ENCODE measurements at regions not wholly inside any gene's neighbourhood (a gene's known extent, or its start where the extent isn't known, plus 50 kb on each side); places are given as distances from the start of the nearest gene placed in this dataset.
"Not testable (repeated sequence)": the region's sequence is repeated elsewhere in the genome, so short reads cannot be mapped to it uniquely, and the experiment has no call there.

DNA sequence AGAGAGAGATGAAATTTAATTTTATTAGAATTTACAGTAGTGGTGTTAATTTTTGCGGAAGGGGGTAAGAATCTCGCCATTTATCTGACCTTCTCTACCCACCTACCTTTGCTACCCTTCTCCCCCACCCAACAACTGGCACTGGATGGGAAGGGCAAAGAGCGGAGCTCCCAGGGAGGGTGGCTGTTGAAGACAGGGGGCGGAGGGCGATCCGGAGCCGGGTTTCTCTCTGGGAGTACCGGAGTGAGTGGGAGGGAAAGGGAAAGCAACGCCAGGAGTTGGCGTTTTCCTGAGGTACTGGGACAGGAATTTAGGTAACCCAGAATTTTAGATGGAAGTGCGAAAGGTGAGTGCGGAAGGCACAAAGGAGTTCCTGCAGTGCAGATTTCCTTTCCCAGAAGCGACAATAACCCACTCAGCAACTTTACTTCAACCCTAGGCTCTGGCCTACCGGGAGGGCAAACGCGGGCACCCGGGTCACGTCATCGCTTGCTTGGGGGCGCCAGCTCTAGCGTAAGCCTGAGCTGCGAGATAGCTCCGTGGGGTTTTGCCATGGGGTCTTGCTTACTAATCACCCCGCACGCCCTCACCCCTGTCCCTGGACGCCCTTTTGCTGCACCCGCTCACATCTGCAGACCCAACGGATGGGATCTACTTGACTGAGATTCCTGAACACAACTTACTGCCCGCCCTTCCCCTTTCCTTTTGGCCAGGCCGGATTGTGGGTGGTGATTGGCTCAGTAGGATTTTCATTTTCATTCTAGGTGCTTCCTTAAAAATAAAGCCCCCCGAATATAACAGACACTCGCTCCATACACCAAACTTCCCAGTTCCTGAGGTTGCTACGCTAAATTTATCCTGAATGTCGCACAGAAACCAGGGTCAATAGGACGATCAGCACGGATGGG is 413.0 kb upstream of the ESRRG start:
- no peaks in the 10 kb centered on the region for H3K27me3 ChIP-seq (ENCODE audit: control insufficient read depth, insufficient read depth, low read length)

DNA sequence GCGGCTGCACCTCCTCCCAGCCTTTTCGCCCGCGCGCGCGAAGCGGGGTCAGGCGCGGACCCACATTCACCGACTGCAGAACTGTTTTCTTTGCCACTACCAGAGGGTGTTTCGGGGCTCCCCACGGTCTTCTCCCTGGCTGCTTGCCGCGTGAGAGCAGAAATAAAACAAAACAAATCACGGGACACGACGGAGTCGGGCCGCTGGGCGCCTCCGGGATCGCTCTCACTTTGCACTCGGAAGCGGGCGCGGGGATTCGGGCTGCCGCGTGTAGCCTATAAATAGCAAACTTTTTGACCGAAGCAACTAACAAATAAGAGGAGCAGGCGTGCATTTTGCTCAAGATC is 412.3 kb upstream of the ESRRG start:
- peak overlapping the region; percentile 84 for H3K4me3 ChIP-seq (ENCODE audit: low read length)
- H3K4me2 ChIP-seq (ENCODE audit: low read length): peak overlapping the region; percentile 97
- H3K9me3 ChIP-seq (replicated peaks; ENCODE audit: low read length): no peaks in the 10 kb centered on the region
- peak overlapping the region; percentile 69 for H3K9ac ChIP-seq (ENCODE audit: low read depth, low read length)
- peaks cover 15% of the 10 kb centered on the region for H3K4me1 ChIP-seq (ENCODE audit: control insufficient read depth, insufficient read depth, low read length)
- H3K36me3 ChIP-seq (ENCODE audit: insufficient read depth, low read length): no peaks in the 10 kb centered on the region
- H3K27me3 ChIP-seq (ENCODE audit: control insufficient read depth, insufficient read depth, low read length): no peaks in the 10 kb centered on the region

More for the DNA sequence above, 413.0 kb upstream of the ESRRG start:
- Histone ChIP-seq H3K4me1 (ENCODE audit: control insufficient read depth, insufficient read depth, low read length) (peaks cover 15% of the 10 kb centered on the region), H3K4me2 (ENCODE audit: low read length) (peak overlapping the region; percentile 97), H3K9me3 (replicated peaks; ENCODE audit: low read length) (no peaks in the 10 kb centered on the region), H3K4me3 (ENCODE audit: low read length) (peak overlapping the region; percentile 84), H3K36me3 (ENCODE audit: insufficient read depth, low read length) (no peaks in the 10 kb centered on the region), H3K9ac (ENCODE audit: low read depth, low read length) (peak overlapping the region; percentile 69)

DNA sequence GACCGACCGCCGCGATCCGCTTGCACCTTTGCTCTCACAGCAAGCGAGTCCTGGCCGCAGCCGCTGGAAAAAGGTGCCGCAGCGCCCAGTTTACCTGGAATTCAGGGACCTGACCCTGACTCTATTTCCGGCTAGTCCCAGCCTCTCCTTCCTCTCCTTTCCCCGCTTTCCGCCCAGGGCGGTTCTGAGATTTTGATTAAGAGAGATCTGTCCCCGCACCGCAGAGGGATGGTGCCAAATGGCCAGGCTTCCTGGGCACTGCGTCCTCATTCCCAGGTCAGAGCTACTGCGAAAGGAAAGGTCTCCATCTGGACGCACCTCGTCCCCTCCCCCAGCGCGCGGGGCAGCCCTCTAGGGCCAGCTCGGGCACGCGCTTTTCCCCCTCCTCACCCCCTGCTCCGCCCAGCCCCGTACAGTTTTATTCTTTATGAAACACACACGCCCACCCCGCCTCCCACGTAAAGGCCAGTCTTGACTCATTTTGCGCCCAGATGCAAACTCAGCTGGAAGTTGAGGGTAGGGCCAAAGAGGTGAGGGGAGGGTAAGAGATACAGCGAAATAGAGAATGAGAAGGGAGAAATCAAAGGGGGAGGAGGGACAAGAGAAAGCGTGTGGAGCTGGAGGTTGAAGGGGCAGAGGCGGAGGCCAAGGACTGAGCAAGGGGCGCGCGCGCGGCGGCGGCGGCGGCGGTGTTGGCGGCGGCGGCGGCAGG is 411.8 kb upstream of the ESRRG start:
- Histone ChIP-seq H3K9me3 (replicated peaks; ENCODE audit: low read length) (no peaks in the 10 kb centered on the region), H3K9ac (ENCODE audit: low read depth, low read length) (peak overlapping the region; percentile 69), H3K4me1 (ENCODE audit: control insufficient read depth, insufficient read depth, low read length) (peaks cover 15% of the 10 kb centered on the region), H3K4me2 (ENCODE audit: low read length) (peak overlapping the region; percentile 97), H3K4me3 (ENCODE audit: low read length) (peak overlapping the region; percentile 84), H3K36me3 (ENCODE audit: insufficient read depth, low read length) (no peaks in the 10 kb centered on the region), H3K27me3 (ENCODE audit: control insufficient read depth, insufficient read depth, low read length) (no peaks in the 10 kb centered on the region)

DNA sequence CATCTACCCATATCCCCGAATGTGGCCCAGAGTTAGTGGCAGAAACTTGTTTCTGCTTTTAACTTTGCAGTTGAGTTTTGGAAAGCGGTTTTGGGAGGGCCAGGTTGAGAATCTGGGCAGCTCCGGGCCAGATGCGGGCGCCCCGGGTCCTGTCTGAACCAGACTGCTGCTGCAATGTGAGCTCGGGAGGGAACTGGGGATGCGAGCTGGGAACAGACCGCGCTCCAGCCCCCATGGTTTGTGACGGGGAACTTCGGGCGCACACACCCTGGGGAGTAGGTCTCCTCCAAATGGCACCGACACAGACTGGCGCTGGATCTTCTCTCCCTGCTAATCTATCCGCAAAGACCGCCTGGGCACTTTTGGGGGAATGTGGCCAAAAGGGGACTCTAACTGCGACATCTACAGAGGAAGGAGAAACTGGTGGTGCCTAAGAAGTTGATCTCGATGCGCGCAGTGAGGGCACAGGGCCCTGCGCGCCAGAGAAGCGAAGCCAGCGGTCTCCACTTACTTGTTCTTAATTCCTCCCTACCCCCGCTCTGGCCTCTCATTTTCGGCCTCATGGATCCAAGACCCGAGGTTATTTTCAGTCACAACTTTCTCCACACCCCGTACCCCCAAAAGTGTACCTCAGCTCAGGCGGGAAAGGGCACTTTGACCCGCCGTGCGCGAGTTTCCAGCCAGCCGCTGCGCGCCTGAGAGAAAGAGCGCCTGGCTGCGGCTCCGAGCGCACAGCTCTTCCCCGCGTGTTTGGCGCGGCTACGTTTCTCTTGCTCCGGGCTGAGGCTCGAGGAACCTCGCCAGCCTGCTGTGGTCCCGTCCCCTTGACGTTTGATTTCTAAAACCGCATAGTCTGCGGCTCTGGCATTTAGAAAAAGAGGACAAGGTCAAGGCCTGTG is 411.0 kb upstream of the ESRRG start:
- Histone ChIP-seq H3K4me1 (ENCODE audit: control insufficient read depth, insufficient read depth, low read length) (peaks cover 15% of the 10 kb centered on the region), H3K27me3 (ENCODE audit: control insufficient read depth, insufficient read depth, low read length) (no peaks in the 10 kb centered on the region), H3K9ac (ENCODE audit: low read depth, low read length) (peak overlapping the region; percentile 69), H3K36me3 (ENCODE audit: insufficient read depth, low read length) (no peaks in the 10 kb centered on the region), H3K9me3 (replicated peaks; ENCODE audit: low read length) (no peaks in the 10 kb centered on the region), H3K4me2 (ENCODE audit: low read length) (peak overlapping the region; percentile 97), H3K4me3 (ENCODE audit: low read length) (peak overlapping the region; percentile 84)

DNA sequence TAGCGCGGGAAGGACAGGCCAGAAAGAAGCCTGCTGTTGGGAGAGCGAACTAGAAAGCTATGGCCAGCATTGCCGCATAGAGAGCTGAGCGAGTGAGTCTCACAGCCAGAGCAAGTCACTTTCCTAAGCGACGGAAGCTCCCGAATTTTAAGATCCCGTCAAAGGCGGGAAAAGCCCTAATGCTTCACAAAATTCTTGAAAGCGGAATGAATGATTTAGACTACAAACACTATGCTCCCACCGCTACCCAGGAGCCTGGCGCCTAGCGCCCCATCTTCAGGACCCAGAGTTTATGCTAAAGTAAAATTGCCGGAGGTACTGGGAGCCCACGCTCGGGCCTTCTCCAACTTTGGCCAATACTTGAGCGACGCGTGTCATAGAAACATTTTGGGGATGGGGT is 409.9 kb upstream of the ESRRG start:
- H3K9ac ChIP-seq (ENCODE audit: low read depth, low read length): no peak overlapping the region
- H3K27me3 ChIP-seq (ENCODE audit: control insufficient read depth, insufficient read depth, low read length): no peaks in the 10 kb centered on the region
- no peak overlapping the region for H3K4me2 ChIP-seq (ENCODE audit: low read length)
- no peak overlapping the region for H3K4me3 ChIP-seq (ENCODE audit: low read length)
- no peaks in the 10 kb centered on the region for H3K9me3 ChIP-seq (replicated peaks; ENCODE audit: low read length)
- no peaks in the 10 kb centered on the region for H3K36me3 ChIP-seq (ENCODE audit: insufficient read depth, low read length)
- H3K4me1 ChIP-seq (ENCODE audit: control insufficient read depth, insufficient read depth, low read length): peaks cover 15% of the 10 kb centered on the region

DNA sequence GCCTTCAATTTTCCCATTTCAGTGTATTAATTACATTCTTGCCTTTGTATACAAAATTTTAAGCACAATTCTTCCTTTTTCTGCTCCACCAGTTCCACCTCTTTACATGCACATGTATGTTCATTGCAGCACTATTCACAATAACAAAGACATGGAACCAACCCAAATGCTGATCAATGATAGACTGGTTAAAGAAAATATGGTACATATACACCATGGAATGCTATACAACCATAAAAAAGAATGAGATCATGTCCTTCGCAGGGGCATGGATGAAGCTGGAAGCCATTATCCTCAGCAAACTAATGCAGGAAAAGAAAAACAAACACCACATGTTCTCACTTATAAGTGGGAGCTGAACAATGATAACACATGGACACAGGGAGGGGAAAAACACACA is 400.1 kb upstream of the ESRRG start:
- not testable (repeated sequence) for H3K4me3 ChIP-seq (ENCODE audit: low read length); H3K4me2 ChIP-seq (ENCODE audit: low read length); H3K9ac ChIP-seq (ENCODE audit: low read depth, low read length); H3K4me1 ChIP-seq (ENCODE audit: control insufficient read depth, insufficient read depth, low read length); H3K27me3 ChIP-seq (ENCODE audit: control insufficient read depth, insufficient read depth, low read length); H3K36me3 ChIP-seq (ENCODE audit: insufficient read depth, low read length); H3K9me3 ChIP-seq (replicated peaks; ENCODE audit: low read length)

DNA sequence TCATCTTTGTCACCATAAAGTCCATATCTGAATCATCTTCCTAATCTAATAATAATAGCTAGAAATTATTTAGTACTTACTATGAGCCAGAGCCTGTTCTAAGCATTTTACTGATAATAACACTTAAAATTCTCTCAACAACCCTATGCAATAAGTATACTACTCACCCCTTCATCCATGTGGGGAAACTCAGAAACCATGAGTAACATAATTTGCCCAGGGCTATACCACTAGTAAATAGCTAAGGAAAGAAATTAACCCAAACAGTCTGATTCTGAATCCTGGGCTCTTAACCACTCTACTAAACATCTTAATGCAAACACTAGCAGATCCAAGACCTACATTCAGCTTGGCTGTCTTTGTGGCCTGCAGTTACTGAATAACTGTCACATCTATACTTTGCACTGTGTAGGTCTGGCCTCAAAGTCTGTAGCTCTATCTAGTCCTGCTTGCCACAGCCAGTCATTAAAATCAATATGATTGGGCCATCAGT is 394.8 kb upstream of the ESRRG start:
- Histone ChIP-seq H3K9ac (ENCODE audit: low read depth, low read length) (no peak overlapping the region), H3K9me3 (replicated peaks; ENCODE audit: low read length) (no peaks in the 10 kb centered on the region), H3K36me3 (ENCODE audit: insufficient read depth, low read length) (no peaks in the 10 kb centered on the region), H3K4me2 (ENCODE audit: low read length) (no peak overlapping the region), H3K4me3 (ENCODE audit: low read length) (no peak overlapping the region), H3K4me1 (ENCODE audit: control insufficient read depth, insufficient read depth, low read length) (no peaks in the 10 kb centered on the region), H3K27me3 (ENCODE audit: control insufficient read depth, insufficient read depth, low read length) (no peaks in the 10 kb centered on the region)

DNA sequence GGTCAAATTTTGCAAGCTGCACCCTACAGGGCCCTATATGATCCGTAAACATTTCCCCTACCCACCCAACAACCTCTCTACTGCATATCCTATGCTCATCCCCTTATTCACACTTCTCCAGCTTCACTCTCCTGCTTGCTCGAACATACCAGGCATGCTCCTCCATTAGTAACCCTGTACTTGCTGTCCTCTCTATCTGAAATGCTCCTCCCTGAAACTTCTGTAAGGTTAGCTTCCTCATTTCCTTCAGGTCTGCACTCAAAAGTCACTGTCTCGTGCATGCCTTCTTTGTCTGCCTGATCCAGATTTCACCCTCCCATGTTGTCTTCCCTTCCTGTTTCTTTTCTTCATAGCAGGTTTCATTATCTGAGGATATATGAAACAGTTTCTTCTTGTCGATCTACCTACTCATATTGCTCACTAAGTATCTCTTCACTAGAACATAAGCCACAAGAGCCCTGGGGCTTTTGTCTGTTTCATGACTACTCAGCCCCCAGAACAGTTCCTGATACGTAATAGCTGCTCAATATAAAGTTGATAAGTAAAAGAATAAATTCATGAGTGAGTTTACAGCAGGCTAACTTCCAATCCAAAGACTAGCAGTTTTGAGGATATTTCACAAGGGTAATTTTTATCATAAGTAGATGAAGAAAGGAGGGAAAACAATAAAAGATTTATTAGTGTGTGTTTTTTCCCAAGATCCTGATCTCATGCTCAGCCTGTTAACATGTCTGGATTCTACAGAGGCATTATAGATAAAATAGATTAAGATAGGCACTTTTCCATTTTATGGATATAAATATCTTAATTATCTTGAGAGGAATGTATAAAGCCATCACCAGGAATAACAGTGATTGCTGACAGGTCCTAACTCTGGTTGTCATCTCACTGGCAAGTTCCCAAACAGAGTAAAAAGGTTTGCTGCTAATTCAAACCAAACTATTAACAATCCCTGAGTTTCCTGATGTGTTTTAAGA is 392.5 kb upstream of the ESRRG start:
- no peak overlapping the region for H3K4me2 ChIP-seq (ENCODE audit: low read length)

DNA sequence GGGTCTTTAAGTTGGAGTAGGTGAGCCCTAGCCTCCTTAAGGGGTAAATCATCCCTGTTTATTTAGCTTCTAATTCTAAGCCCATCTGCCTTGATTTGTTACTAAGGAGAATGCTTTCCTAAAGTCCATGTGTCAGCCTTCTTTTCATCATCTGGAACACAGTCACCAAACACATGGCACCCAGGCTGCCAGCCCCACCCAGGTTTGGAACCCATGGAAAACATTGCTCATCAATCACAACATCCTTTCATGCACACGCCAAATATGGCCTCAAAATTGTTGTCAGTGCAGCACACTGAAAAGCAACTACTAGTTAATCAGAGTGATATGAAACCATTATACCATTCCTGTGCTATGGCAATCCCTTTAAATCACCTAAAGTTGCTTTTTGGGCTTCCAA is 386.7 kb upstream of the ESRRG start:
- Histone ChIP-seq H3K4me3 (ENCODE audit: low read length) (no peak overlapping the region), H3K36me3 (ENCODE audit: insufficient read depth, low read length) (no peaks in the 10 kb centered on the region), H3K4me2 (ENCODE audit: low read length) (no peak overlapping the region), H3K9me3 (replicated peaks; ENCODE audit: low read length) (no peaks in the 10 kb centered on the region), H3K4me1 (ENCODE audit: control insufficient read depth, insufficient read depth, low read length) (no peaks in the 10 kb centered on the region), H3K27me3 (ENCODE audit: control insufficient read depth, insufficient read depth, low read length) (no peaks in the 10 kb centered on the region), H3K9ac (ENCODE audit: low read depth, low read length) (no peak overlapping the region)

More for the DNA sequence above, 392.5 kb upstream of the ESRRG start:
- Histone ChIP-seq H3K9me3 (replicated peaks; ENCODE audit: low read length) (no peaks in the 10 kb centered on the region), H3K4me1 (ENCODE audit: control insufficient read depth, insufficient read depth, low read length) (no peaks in the 10 kb centered on the region), H3K4me3 (ENCODE audit: low read length) (no peak overlapping the region), H3K9ac (ENCODE audit: low read depth, low read length) (no peak overlapping the region), H3K36me3 (ENCODE audit: insufficient read depth, low read length) (no peaks in the 10 kb centered on the region), H3K27me3 (ENCODE audit: control insufficient read depth, insufficient read depth, low read length) (no peaks in the 10 kb centered on the region)

DNA sequence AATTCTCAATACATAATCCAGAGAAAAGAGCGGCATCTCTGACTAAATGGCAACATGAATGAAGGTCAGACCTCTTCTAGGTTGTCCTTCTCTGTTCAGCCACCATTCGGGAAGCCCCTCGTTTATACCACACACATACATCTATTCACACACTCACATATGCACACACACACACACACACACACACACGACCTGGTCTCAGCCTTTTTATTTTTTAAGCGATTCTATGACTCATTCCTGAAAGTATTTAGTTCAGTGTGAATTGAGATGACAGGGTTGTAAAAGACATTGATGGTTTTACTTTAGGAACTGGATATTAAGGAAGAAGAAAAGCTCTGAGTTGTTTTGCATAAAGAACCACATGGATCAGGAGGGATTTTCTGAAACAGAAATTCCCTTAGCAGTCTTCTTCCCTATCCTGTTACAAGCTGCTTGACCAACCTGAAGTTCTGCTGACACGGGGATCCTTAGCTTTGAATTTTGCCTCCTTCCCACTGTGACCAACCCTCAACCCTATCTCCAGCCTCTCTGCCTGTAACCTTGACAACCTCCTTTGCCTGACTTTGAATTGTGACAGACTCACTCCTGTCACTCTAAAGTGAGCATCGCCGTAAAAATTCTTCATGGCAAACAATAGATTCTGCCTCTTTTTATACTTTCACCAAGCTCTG is 383.1 kb upstream of the ESRRG start:
- H3K9me3 ChIP-seq (replicated peaks; ENCODE audit: low read length): no peaks in the 10 kb centered on the region
- H3K4me3 ChIP-seq (ENCODE audit: low read length): no peak overlapping the region
- no peaks in the 10 kb centered on the region for H3K27me3 ChIP-seq (ENCODE audit: control insufficient read depth, insufficient read depth, low read length)
- no peaks in the 10 kb centered on the region for H3K4me1 ChIP-seq (ENCODE audit: control insufficient read depth, insufficient read depth, low read length)
- no peak overlapping the region for H3K4me2 ChIP-seq (ENCODE audit: low read length)
- no peak overlapping the region for H3K9ac ChIP-seq (ENCODE audit: low read depth, low read length)
- no peaks in the 10 kb centered on the region for H3K36me3 ChIP-seq (ENCODE audit: insufficient read depth, low read length)

All from skeletal muscle satellite cell (primary cell).